ENCODE measurements at regions not wholly inside any gene's neighbourhood (a gene's known extent, or its start where the extent isn't known, plus 50 kb on each side); places are given as distances from the start of the nearest gene placed in this dataset.

DNA sequence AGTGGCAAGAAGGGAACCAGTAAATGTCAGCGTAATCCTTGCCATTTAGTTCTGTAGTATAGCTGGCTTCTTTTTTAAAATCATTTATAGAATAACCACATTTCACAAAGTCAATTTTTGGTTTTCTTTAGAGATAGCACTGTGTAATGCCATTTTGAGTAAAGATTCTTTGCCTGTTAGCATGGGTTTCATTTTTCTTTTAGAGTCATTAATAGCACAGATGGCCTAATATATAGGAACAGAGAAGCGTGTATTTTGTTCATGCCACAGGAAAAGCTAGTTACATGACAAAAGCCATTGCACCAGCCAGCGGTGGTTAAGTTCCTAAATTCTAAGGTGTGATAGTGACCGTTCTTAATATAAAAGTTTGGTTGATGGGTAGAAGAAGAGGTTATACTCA lies 1363.9 kb downstream of the MAT2B start:
- no peak overlapping the region for H3K4me3 ChIP-seq (ENCODE audit: low read depth, low read length)
- no peak for TF ChIP-seq POLR2A (IDR thresholded peaks at IDR 0.05; ENCODE audit: extremely low read depth, insufficient read length)
- TF ChIP-seq, protein P1, sequence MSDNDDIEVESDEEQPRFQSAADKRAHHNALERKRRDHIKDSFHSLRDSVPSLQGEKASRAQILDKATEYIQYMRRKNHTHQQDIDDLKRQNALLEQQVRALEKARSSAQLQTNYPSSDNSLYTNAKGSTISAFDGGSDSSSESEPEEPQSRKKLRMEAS (IDR thresholded peaks at IDR 0.05; ENCODE audit: low read depth, low read length): no peak
- TF ChIP-seq, protein P2, sequence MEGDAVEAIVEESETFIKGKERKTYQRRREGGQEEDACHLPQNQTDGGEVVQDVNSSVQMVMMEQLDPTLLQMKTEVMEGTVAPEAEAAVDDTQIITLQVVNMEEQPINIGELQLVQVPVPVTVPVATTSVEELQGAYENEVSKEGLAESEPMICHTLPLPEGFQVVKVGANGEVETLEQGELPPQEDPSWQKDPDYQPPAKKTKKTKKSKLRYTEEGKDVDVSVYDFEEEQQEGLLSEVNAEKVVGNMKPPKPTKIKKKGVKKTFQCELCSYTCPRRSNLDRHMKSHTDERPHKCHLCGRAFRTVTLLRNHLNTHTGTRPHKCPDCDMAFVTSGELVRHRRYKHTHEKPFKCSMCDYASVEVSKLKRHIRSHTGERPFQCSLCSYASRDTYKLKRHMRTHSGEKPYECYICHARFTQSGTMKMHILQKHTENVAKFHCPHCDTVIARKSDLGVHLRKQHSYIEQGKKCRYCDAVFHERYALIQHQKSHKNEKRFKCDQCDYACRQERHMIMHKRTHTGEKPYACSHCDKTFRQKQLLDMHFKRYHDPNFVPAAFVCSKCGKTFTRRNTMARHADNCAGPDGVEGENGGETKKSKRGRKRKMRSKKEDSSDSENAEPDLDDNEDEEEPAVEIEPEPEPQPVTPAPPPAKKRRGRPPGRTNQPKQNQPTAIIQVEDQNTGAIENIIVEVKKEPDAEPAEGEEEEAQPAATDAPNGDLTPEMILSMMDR (IDR thresholded peaks at IDR 0.05; ENCODE audit: low read depth, low read length): no peak
- TF ChIP-seq MYC (IDR thresholded peaks at IDR 0.05; ENCODE audit: low read depth, low read length): no peak
- DNase-seq (ENCODE audit: low read depth): no peak

DNA sequence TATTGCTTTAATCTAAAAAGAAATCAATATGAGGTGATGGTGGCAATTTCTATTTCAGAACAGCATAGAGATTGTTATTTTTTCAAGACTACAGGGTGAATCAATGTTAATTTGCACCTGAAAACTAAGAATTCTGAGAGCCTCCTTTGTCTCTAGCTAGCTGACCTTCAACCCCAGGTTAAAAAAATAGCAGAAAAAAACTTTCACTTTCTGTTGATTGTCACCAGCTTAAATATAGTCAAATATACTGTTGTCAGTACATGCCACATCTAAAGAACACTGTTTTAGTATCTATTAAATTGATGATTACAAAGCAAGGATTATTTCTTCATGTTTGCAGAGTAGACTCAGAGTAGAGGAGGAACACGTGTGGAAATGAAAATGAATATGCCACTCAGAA lies 1371.4 kb downstream of the MAT2B start:
- TF ChIP-seq, protein P1 (IDR thresholded peaks at IDR 0.05; ENCODE audit: low read depth, low read length): no peak
- no peak for TF ChIP-seq MYC (IDR thresholded peaks at IDR 0.05; ENCODE audit: low read depth, low read length)
- TF ChIP-seq POLR2A (IDR thresholded peaks at IDR 0.05; ENCODE audit: extremely low read depth, insufficient read length): no peak
- TF ChIP-seq, protein P2 (IDR thresholded peaks at IDR 0.05; ENCODE audit: low read depth, low read length): no peak
- H3K4me3 ChIP-seq (ENCODE audit: low read depth, low read length): no peak overlapping the region
- no peak for DNase-seq (ENCODE audit: low read depth)

DNA sequence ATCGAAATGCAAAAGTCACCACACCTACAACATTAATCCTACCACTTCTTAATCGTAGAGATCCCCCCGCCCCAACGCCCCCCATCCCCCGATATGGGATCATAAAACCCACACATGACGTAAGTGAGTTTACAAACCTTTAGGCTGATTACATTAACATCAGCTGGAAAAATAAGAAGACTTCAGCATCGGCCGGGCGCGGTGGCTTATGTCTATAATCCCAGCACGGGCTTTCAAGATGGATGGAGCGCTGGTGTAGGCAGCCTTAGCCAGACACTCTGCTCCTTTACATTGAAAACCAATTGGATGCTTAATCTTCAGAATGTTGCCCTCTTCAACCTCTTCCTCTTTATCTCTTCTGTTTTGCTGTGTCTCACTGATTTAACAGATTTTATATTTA lies 1376.0 kb downstream of the MAT2B start:
- TF ChIP-seq, protein P1 (IDR thresholded peaks at IDR 0.05; ENCODE audit: low read depth, low read length): no peak
- DNase-seq (ENCODE audit: low read depth): no peak
- H3K4me3 ChIP-seq (ENCODE audit: low read depth, low read length): no peak overlapping the region

DNA sequence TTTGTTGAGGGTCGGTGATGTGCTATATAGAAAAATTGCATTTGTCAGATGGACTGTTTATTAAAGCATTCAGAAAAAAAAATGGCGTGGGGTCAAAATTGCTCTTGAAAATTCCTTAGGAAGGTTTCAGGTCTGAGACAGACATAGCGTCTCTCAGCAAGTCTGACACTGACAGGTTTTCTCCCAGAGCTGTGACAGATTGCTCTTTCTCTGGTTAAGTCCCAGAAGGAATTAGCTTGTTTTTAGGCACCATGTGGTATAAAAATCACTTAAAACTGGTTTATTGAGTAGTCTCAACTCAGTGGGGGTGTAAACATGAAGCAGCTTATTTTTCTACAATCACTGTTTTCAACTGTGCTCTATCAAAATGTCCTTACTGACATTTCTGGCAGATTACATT lies 1379.8 kb downstream of the MAT2B start:
- TF ChIP-seq POLR2A (IDR thresholded peaks at IDR 0.05; ENCODE audit: extremely low read depth, insufficient read length): no peak
- no peak for TF ChIP-seq MYC (IDR thresholded peaks at IDR 0.05; ENCODE audit: low read depth, low read length)
- TF ChIP-seq, protein P1 (IDR thresholded peaks at IDR 0.05; ENCODE audit: low read depth, low read length): no peak
- TF ChIP-seq, protein P2 (IDR thresholded peaks at IDR 0.05; ENCODE audit: low read depth, low read length): no peak
- no peak overlapping the region for H3K4me3 ChIP-seq (ENCODE audit: low read depth, low read length)
- DNase-seq (ENCODE audit: low read depth): no peak

DNA sequence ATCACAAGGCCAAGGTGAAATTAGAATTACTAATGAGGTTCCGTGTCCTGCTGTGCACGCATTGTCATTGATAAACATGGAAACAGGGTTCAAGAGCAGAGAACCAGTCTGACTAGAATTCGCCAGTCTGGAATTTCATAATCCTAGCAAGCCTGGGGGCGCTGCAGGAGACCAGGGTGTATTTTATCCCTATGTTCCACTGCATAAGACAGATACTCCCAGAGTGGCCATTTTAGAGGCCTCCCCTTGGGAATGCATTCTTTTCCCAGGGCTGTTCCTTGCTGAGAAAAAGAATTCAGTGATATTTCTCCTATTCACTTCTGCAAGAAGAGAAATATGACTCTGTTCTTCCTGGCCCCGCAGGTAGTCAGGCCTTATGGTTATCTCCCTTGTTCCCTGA lies 1387.7 kb downstream of the MAT2B start:
- no peak overlapping the region for H3K4me3 ChIP-seq (ENCODE audit: low read depth, low read length)
- TF ChIP-seq MYC (IDR thresholded peaks at IDR 0.05; ENCODE audit: low read depth, low read length) (no peak), POLR2A (IDR thresholded peaks at IDR 0.05; ENCODE audit: extremely low read depth, insufficient read length) (no peak)
- TF ChIP-seq, protein P1 (IDR thresholded peaks at IDR 0.05; ENCODE audit: low read depth, low read length): no peak
- TF ChIP-seq, protein P2 (IDR thresholded peaks at IDR 0.05; ENCODE audit: low read depth, low read length): no peak
- no peak for DNase-seq (ENCODE audit: low read depth)

DNA sequence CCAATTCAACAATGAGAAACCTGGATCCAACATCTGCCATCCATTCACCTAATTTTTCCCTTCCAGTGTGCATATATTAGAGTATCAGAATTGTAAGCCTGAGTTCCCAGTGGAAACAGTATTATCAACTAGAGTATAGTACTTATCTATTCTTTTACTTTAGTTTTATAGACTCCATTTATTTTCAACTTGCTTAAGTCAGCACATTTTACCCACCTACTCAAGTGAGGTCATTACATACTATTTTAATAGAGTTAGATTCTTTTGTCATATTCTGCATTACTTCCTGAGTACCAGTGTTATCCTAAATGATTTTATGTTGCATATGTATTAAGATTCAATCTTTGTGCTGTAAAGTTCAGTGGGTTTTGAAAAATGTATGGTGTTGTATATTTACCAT lies 1393.3 kb downstream of the MAT2B start:
- DNase-seq (ENCODE audit: low read depth): no peak
- TF ChIP-seq, protein P2 (IDR thresholded peaks at IDR 0.05; ENCODE audit: low read depth, low read length): no peak
- TF ChIP-seq, protein P1 (IDR thresholded peaks at IDR 0.05; ENCODE audit: low read depth, low read length): no peak
- no peak for TF ChIP-seq POLR2A (IDR thresholded peaks at IDR 0.05; ENCODE audit: extremely low read depth, insufficient read length)
- TF ChIP-seq MYC (IDR thresholded peaks at IDR 0.05; ENCODE audit: low read depth, low read length): no peak
- no peak overlapping the region for H3K4me3 ChIP-seq (ENCODE audit: low read depth, low read length)

Measured in NB4 (cell line).